Activated T-cell treated with anti-CD3 and anti-CD28 coated beads for 24 hours (primary cell): ENCODE measurements at regions not wholly inside any gene's neighbourhood (a gene's known extent, or its start where the extent isn't known, plus 50 kb on each side); places are given as distances from the start of the nearest gene placed in this dataset.

ENCODE experiments used
- DNase-seq: peaks from one replicate; pipeline ENCODE4 v3.0.0-alpha.2; 2020; ENCODE audit warnings: low read depth

DNA sequence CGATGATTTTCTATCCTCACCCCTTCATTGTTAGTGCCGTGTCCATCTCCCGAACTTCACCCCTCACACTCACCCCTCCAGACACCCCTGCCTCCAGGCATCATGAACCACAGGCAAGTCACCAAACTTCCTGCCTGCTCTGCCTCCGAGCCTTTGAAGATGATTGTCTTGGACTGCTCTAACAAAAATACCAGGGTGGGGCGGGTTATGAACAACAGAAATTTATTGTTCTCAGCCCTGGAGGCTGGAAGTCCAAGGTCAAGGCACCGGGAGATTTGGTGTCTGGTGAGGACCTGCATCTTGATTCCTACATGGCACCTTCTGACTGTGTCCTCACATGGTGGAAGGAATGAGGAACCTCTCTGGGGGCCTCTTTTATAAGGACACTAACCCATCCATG, 1508.3 kb downstream of the TBC1D22A start:
- no peak for DNase-seq

DNA sequence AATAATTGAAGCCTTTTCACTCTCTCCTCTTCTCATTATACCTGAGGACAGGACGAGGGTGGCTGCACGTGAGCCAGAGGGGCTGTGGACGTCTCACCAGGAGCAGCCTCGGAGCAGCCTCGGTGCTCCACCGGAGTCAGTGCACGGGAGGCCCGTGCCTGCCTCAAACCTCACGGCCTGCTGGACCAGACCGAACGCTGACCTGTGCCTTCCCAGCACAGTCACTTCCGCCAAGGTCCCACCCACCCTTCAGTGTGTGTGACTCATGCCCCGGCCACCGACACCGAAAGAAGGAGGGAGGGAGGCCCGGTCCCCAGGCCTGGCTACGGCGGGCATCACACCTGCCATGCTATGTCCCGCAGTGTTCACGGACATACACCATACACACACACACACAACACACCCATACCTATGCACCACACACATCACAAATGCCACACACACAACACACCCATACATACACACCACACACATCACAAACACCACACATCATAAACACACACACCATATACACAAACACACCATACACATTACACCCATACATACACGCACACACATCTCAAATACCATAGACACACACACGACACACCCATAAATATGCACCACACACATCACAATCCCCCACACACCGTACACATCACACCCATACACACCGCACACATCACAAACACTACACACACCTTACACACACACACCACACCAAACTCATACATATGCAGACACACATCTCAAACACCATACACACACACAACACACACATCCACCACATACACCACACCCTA, 1506.5 kb downstream of the TBC1D22A start:
- no peak for DNase-seq

- no peak for DNase-seq
Measured at GRCh38 chr22:48268293-48268692, 1505.8 kb downstream of the TBC1D22A start.

DNA sequence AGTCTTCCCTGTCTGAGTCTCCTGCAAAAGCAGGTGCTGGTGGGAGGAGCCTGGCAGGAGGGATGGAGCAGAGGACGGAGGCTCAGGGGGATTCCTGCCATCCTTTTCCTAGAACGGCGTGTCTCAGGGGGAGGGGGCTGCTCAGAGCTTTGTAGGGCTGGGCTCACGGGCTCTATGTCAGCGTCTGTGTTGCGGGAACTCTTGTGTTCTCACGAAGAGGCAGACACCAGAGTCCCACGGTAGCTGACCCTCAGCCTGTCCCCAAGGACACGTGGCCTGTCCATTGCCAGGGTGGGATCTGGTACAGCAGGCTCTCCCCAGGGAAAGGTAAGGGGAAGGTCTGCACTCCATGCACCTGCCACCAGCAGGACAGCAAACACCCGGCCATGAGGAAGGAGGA, 1505.2 kb downstream of the TBC1D22A start:
- DNase-seq, result no peak

- no peak for DNase-seq
Measured at GRCh38 chr22:48265000-48265625, 1502.7 kb downstream of the TBC1D22A start.

DNA sequence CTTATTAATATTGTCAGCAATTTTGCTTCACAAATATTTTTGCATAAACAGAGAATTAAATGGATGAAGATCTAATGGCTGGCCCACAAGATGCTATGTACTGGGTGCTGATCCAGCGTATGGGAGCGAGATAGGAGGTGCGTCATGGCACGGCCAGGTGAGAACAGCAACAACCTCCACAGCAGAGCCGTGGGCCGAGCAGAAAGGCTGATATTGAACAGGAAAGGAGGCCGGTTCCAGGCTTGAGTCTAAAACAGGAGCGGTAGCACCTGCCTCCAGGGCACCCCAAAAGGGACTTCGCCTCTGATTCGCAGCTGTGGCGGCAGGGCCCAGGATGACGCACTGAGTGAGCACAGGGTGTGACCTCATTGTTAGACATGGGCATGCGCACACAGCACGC, 1502.1 kb downstream of the TBC1D22A start:
- DNase-seq, result no peak

DNA sequence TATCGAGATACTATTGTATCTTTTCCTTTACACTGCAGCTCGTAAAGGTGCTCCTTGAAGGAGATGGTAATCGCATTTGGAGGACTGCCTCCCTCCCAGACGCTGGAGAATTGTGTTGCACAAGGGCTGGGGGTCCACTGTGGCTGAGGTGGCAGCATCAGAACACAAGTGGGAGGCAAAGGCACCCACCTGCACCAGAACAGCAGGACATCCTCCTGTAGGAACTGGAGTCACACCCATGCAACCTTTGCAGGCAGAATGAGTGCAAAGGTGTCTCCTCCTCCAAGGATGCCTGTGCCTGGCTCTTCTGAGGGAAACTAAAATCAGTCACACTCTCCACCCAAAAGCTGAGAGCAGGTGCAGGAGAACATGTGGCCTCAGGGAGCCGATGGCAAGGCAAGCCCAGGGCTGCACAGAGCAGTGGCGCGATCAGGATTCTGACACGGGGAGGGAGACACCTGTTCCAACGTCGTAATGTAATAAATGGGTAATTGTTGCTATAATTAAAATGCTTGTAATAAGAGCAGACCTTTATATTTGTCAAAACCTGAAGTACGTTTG, 1501.4 kb downstream of the TBC1D22A start:
- no peak for DNase-seq

GRCh38 chr22:48263431-48263765, 1500.9 kb downstream of the TBC1D22A start:
- DNase-seq, result no peak

DNA sequence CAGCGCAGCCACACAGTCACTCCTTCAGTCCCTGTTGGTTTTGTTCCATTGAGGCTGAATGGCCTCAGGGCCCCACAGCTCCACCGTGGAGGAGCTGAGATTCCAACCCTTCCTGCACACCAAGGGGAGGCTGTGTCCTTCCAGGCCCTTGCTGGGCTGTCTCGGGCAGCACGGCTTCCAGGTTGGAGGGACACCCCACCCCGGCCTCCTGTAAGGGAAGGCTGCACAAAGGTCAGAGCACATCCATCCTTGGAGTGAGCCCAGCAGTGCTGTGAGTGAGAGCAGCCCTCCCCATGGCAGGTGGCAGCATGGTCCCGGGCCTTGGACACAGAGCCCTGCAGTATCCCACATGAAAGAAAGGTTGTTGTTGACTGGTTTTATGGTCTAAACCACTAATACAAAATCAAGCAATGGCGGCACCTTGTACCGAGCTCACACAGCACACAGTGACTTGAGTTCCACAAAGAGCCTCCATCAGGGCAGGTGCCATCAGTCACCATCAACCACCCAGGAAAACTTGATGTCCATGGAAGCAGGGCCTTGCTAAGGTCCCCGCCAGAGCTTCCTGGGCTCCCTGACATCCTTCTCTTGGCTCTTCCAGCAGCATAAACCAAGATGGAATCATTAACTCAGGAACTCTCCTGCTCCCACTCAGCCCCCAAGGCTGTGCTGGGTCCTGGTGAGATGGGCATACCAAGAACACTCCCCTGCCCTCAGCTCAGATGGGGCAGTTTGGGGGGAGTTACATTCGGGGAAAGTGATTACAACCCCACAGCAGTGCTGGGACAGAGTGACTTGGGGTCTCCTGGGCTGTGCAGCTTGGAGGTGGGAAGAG, 1500.4 kb downstream of the TBC1D22A start:
- no peak for DNase-seq

- DNase-seq, result no peak
Measured at GRCh38 chr22:48261706-48262105, 1499.3 kb downstream of the TBC1D22A start.

- no peak for DNase-seq
Measured at GRCh38 chr22:48261048-48261621, 1498.7 kb downstream of the TBC1D22A start.

DNA sequence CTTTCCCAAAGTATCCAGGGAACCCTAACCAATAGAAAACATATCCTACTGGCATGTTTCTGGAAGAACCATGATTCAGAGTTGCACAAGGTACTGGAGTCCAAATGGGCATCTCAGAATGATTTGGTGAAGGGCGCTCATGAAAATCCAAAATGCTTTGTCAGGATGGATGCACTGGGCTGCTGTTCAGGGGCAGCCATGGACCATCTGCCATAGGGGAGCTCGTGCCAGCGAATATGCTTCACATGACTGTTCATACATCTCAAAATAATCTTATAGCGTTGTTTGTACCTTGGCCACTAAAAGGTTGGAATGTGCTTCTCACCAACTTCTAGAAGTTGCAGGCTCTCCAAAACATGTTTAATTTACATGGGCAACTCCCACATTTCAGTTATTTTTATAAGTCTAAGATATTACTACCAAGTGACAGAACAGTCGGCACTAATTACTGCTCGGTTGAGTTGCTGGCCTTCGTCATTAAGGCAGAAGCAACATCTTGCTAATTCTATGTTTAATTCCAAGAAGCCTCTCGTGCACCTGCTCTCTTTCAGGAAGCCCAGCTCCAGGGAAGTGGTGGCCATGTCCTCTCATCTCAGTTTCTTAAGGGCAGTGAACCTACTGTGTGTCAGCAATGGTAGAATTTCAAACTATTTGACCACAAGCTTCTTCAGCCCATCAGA, 1497.7 kb downstream of the TBC1D22A start:
- no peak for DNase-seq

- DNase-seq, result no peak
Measured at GRCh38 chr22:48258811-48259210, 1496.4 kb downstream of the TBC1D22A start.

GRCh38 chr22:48258064-48258701, 1495.7 kb downstream of the TBC1D22A start:
- DNase-seq, result no peak

DNA sequence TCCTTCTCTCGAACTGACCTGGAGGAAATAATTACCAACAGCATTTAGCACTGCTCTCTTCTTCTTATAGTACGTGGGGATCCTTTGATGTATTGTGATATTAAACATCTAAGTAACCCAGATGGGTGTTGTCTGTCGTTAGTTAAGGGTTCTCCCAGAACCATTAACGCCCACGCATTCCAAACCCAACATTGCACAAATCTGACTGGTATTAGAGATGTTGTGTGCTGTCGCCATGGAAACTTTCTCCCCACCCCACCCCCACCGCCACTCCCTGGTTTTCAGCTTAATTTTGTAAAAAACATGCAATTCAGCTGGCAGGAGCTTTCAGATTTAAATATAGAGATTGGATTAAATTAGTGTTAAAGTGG, 1495.2 kb downstream of the TBC1D22A start:
- no peak for DNase-seq

GRCh38 chr22:48256776-48257684, 1494.6 kb downstream of the TBC1D22A start:
- DNase-seq, result no peak

- no peak for DNase-seq
Measured at GRCh38 chr22:48256041-48256739, 1493.7 kb downstream of the TBC1D22A start.

- DNase-seq, result no peak
Measured at GRCh38 chr22:48254311-48254873, 1491.9 kb downstream of the TBC1D22A start.

GRCh38 chr22:48253573-48253972, 1491.1 kb downstream of the TBC1D22A start:
- DNase-seq, result no peak
